ENCODE measurements at regions not wholly inside any gene's neighbourhood (a gene's known extent, or its start where the extent isn't known, plus 50 kb on each side); places are given as distances from the start of the nearest gene placed in this dataset.
A peak's percentile ranks its signal among the peaks of the same experiment; 100 is the strongest.

- Histone ChIP-seq H3K9ac (ENCODE audit: low read length) (no peak overlapping the region), H3K4me1 (ENCODE audit: control insufficient read depth, low read depth, low read length) (no peaks in the 10 kb centered on the region), H3K4ac (ENCODE audit: low read depth, low read length) (no peak overlapping the region), H2BK120ac (ENCODE audit: low read depth, low read length) (no peak overlapping the region), H2BK15ac (replicated peaks; ENCODE audit: low read depth) (no peak overlapping the region), H3K18ac (ENCODE audit: low read length) (no peak overlapping the region), H3K4me3 (ENCODE audit: low read length) (no peak overlapping the region), H3K56ac (ENCODE audit: low read length) (no peak overlapping the region), H3K27me3 (ENCODE audit: insufficient read depth, low read length, poor library complexity) (no peaks in the 10 kb centered on the region), H3K27ac (ENCODE audit: low read depth, low read length) (no peak overlapping the region), H4K5ac (ENCODE audit: low read length) (no peak overlapping the region), H4K8ac (ENCODE audit: low read depth, low read length) (no peak overlapping the region), H3K4me2 (ENCODE audit: low read length) (no peak overlapping the region), H3K79me1 (ENCODE audit: low read length) (no peaks in the 10 kb centered on the region), H3K79me2 (ENCODE audit: control insufficient read depth, insufficient read depth, low read length) (no peaks in the 10 kb centered on the region), H3K23ac (ENCODE audit: low read length) (no peak overlapping the region), H2BK5ac (ENCODE audit: low read length) (no peak overlapping the region), H3K36me3 (ENCODE audit: control insufficient read depth, insufficient read depth, low read length) (no peaks in the 10 kb centered on the region), H2AK5ac (ENCODE audit: low read length) (no peak overlapping the region)
- WGBS (ENCODE audit: extremely low coverage, insufficient coverage, low lambda C conversion rate): no CpG with 5 or more reads among the region's 1 CpG
- DNase-seq: no peak
Measured at GRCh38 chr2:180222644-180223043, 215.5 kb upstream of the CWC22 start.

GRCh38 chr2:180219491-180219890 lies 212.4 kb upstream of the CWC22 start:
- no peaks in the 10 kb centered on the region for H3K79me1 ChIP-seq (ENCODE audit: low read length)
- H3K23ac ChIP-seq (ENCODE audit: low read length): no peak overlapping the region
- H3K27me3 ChIP-seq (ENCODE audit: insufficient read depth, low read length, poor library complexity): no peaks in the 10 kb centered on the region
- H3K4me2 ChIP-seq (ENCODE audit: low read length): no peak overlapping the region
- no peak overlapping the region for H3K9ac ChIP-seq (ENCODE audit: low read length)
- H2BK15ac ChIP-seq (replicated peaks; ENCODE audit: low read depth): no peak overlapping the region
- no peak overlapping the region for H4K8ac ChIP-seq (ENCODE audit: low read depth, low read length)
- no peak overlapping the region for H2BK120ac ChIP-seq (ENCODE audit: low read depth, low read length)
- no peak overlapping the region for H2AK5ac ChIP-seq (ENCODE audit: low read length)
- WGBS (ENCODE audit: extremely low coverage, insufficient coverage, low lambda C conversion rate): no CpG with 5 or more reads among the region's 1 CpG
- H3K36me3 ChIP-seq (ENCODE audit: control insufficient read depth, insufficient read depth, low read length): no peaks in the 10 kb centered on the region
- no peak overlapping the region for H3K27ac ChIP-seq (ENCODE audit: low read depth, low read length)
- H3K4me3 ChIP-seq (ENCODE audit: low read length): no peak overlapping the region
- no peak overlapping the region for H4K5ac ChIP-seq (ENCODE audit: low read length)
- H3K4ac ChIP-seq (ENCODE audit: low read depth, low read length): no peak overlapping the region
- DNase-seq: no peak
- H3K56ac ChIP-seq (ENCODE audit: low read length): no peak overlapping the region
- no peak overlapping the region for H2BK5ac ChIP-seq (ENCODE audit: low read length)
- H3K79me2 ChIP-seq (ENCODE audit: control insufficient read depth, insufficient read depth, low read length): no peaks in the 10 kb centered on the region
- H3K18ac ChIP-seq (ENCODE audit: low read length): no peak overlapping the region
- H3K4me1 ChIP-seq (ENCODE audit: control insufficient read depth, low read depth, low read length): no peaks in the 10 kb centered on the region

DNA sequence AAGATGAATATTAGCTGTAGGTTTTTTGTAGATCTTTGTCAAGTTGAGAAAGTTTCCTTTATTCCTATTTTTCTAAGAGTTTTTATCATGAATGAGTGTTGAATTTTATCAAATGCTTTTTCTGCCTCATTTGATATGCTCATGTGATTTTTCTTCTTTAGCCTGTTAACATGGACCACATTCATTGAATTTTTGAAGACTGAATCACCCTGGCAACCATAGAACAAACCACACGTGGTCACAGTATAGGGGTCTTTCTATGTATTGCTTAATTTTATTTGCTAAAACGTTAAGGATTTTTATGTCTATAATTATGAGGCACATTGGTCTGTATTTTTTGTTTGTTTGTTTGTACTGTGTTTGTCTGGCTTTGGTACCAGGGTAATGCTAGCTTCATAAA lies 201.7 kb upstream of the CWC22 start:
- DNase-seq: peak; percentile 37
- no peak overlapping the region for H3K27ac ChIP-seq (ENCODE audit: low read depth, low read length)
- no peak overlapping the region for H2BK15ac ChIP-seq (replicated peaks; ENCODE audit: low read depth)
- no peaks in the 10 kb centered on the region for H3K4me1 ChIP-seq (ENCODE audit: control insufficient read depth, low read depth, low read length)
- H3K4me3 ChIP-seq (ENCODE audit: low read length): no peak overlapping the region
- H3K23ac ChIP-seq (ENCODE audit: low read length): no peak overlapping the region
- no peak overlapping the region for H2AK5ac ChIP-seq (ENCODE audit: low read length)
- H3K56ac ChIP-seq (ENCODE audit: low read length): no peak overlapping the region
- no peaks in the 10 kb centered on the region for H3K79me1 ChIP-seq (ENCODE audit: low read length)
- WGBS (ENCODE audit: extremely low coverage, insufficient coverage, low lambda C conversion rate): no CpG with 5 or more reads among the region's 2 CpGs
- no peaks in the 10 kb centered on the region for H3K36me3 ChIP-seq (ENCODE audit: control insufficient read depth, insufficient read depth, low read length)
- no peaks in the 10 kb centered on the region for H3K79me2 ChIP-seq (ENCODE audit: control insufficient read depth, insufficient read depth, low read length)
- H2BK5ac ChIP-seq (ENCODE audit: low read length): no peak overlapping the region
- no peak overlapping the region for H3K9ac ChIP-seq (ENCODE audit: low read length)
- H4K5ac ChIP-seq (ENCODE audit: low read length): no peak overlapping the region
- H3K18ac ChIP-seq (ENCODE audit: low read length): no peak overlapping the region
- no peaks in the 10 kb centered on the region for H3K27me3 ChIP-seq (ENCODE audit: insufficient read depth, low read length, poor library complexity)
- H3K4me2 ChIP-seq (ENCODE audit: low read length): no peak overlapping the region
- H2BK120ac ChIP-seq (ENCODE audit: low read depth, low read length): no peak overlapping the region
- H4K8ac ChIP-seq (ENCODE audit: low read depth, low read length): no peak overlapping the region
- no peak overlapping the region for H3K4ac ChIP-seq (ENCODE audit: low read depth, low read length)

DNA sequence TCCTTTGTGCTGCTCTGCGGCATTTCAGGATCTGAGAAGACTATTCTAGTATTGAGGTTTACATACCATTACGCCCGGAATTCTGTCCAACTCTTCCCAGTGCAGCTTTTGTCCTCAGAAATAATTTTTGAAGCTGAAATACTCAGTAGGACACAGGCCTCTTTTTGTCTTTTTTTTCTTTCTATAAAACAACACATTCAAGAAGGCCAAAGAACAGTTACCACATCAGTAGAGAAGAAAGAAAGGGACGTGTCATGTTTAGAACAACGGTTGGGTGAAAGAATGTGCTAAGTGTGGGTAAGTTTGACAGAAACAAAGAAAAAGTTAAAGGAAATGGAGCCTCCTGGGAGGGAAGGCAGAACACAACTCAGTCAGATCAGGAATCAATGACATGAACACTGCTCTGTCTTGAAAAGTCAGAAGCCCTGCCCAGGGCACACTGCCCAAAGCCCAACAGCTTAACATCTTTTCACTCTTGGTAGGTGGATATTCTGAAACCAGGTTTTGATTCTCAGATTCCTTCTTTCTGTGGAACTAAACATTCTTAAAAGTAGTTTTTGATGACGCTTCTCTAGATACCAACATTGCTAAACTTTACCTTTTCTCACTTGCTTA lies 198.6 kb upstream of the CWC22 start:
- no peaks in the 10 kb centered on the region for H3K4me1 ChIP-seq (ENCODE audit: control insufficient read depth, low read depth, low read length)
- H2AK5ac ChIP-seq (ENCODE audit: low read length): no peak overlapping the region
- H3K79me2 ChIP-seq (ENCODE audit: control insufficient read depth, insufficient read depth, low read length): no peaks in the 10 kb centered on the region
- DNase-seq: no peak
- H3K36me3 ChIP-seq (ENCODE audit: control insufficient read depth, insufficient read depth, low read length): no peaks in the 10 kb centered on the region
- H2BK120ac ChIP-seq (ENCODE audit: low read depth, low read length): no peak overlapping the region
- H2BK5ac ChIP-seq (ENCODE audit: low read length): no peak overlapping the region
- H3K27me3 ChIP-seq (ENCODE audit: insufficient read depth, low read length, poor library complexity): no peaks in the 10 kb centered on the region
- no peak overlapping the region for H3K9ac ChIP-seq (ENCODE audit: low read length)
- H2BK15ac ChIP-seq (replicated peaks; ENCODE audit: low read depth): no peak overlapping the region
- H3K27ac ChIP-seq (ENCODE audit: low read depth, low read length): no peak overlapping the region
- H3K23ac ChIP-seq (ENCODE audit: low read length): no peak overlapping the region
- no peak overlapping the region for H3K4ac ChIP-seq (ENCODE audit: low read depth, low read length)
- no peak overlapping the region for H3K18ac ChIP-seq (ENCODE audit: low read length)
- no CpG with 5 or more reads among the region's 6 CpGs for WGBS (ENCODE audit: extremely low coverage, insufficient coverage, low lambda C conversion rate)
- no peak overlapping the region for H4K8ac ChIP-seq (ENCODE audit: low read depth, low read length)
- H3K56ac ChIP-seq (ENCODE audit: low read length): no peak overlapping the region
- H4K5ac ChIP-seq (ENCODE audit: low read length): no peak overlapping the region
- H3K79me1 ChIP-seq (ENCODE audit: low read length): no peaks in the 10 kb centered on the region
- no peak overlapping the region for H3K4me3 ChIP-seq (ENCODE audit: low read length)
- H3K4me2 ChIP-seq (ENCODE audit: low read length): no peak overlapping the region

- H3K27ac ChIP-seq (ENCODE audit: low read depth, low read length): no peak overlapping the region
- DNase-seq: no peak
- no CpG with 5 or more reads among the region's 2 CpGs for WGBS (ENCODE audit: extremely low coverage, insufficient coverage, low lambda C conversion rate)
Measured at GRCh38 chr2:180203972-180204371, 196.9 kb upstream of the CWC22 start.

DNA sequence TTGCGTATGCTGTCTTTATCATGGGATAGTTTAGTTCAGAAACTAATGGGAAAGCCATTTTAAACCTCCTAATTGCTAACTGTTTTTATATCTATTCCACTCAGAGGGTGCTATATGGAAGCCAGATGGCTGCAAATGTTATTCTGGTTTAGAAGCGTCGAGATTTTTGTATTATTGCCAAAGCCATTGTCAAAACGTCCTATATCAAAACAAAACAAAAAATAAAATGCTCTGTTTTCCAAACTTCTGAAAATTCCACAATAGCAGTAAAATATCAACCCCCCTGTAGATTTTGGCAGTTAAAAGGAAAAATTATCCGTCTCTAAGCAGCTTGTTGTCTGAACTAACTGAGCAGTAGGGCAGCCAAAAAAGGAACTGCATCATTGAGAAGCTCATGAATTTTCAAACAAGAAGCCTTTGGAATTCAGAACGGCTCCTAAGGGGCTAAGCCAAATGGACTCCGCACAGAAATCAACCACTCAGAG lies 195.4 kb upstream of the CWC22 start:
- Histone ChIP-seq H3K4me2 (ENCODE audit: low read length) (no peak overlapping the region), H3K27ac (ENCODE audit: low read depth, low read length) (no peak overlapping the region), H3K4me3 (ENCODE audit: low read length) (no peak overlapping the region), H3K56ac (ENCODE audit: low read length) (no peak overlapping the region), H3K18ac (ENCODE audit: low read length) (peak overlapping the region; percentile 28), H2BK15ac (replicated peaks; ENCODE audit: low read depth) (no peak overlapping the region), H4K8ac (ENCODE audit: low read depth, low read length) (no peak overlapping the region), H4K5ac (ENCODE audit: low read length) (no peak overlapping the region), H2BK5ac (ENCODE audit: low read length) (no peak overlapping the region), H3K36me3 (ENCODE audit: control insufficient read depth, insufficient read depth, low read length) (no peaks in the 10 kb centered on the region), H3K4me1 (ENCODE audit: control insufficient read depth, low read depth, low read length) (no peaks in the 10 kb centered on the region), H3K79me2 (ENCODE audit: control insufficient read depth, insufficient read depth, low read length) (no peaks in the 10 kb centered on the region), H3K79me1 (ENCODE audit: low read length) (no peaks in the 10 kb centered on the region), H2BK120ac (ENCODE audit: low read depth, low read length) (no peak overlapping the region), H2AK5ac (ENCODE audit: low read length) (no peak overlapping the region), H3K4ac (ENCODE audit: low read depth, low read length) (no peak overlapping the region), H3K9ac (ENCODE audit: low read length) (no peak overlapping the region), H3K27me3 (ENCODE audit: insufficient read depth, low read length, poor library complexity) (no peaks in the 10 kb centered on the region), H3K23ac (ENCODE audit: low read length) (no peak overlapping the region)
- no peak for DNase-seq
- WGBS (ENCODE audit: extremely low coverage, insufficient coverage, low lambda C conversion rate): no CpG with 5 or more reads among the region's 7 CpGs

More at GRCh38 chr2:180203972-180204371, 196.9 kb upstream of the CWC22 start:
- Histone ChIP-seq H3K4me3 (ENCODE audit: low read length) (no peak overlapping the region), H3K9ac (ENCODE audit: low read length) (no peak overlapping the region), H2AK5ac (ENCODE audit: low read length) (no peak overlapping the region), H4K5ac (ENCODE audit: low read length) (no peak overlapping the region), H4K8ac (ENCODE audit: low read depth, low read length) (no peak overlapping the region), H3K27me3 (ENCODE audit: insufficient read depth, low read length, poor library complexity) (no peaks in the 10 kb centered on the region), H3K4me2 (ENCODE audit: low read length) (no peak overlapping the region), H3K79me2 (ENCODE audit: control insufficient read depth, insufficient read depth, low read length) (no peaks in the 10 kb centered on the region), H3K18ac (ENCODE audit: low read length) (no peak overlapping the region), H3K79me1 (ENCODE audit: low read length) (no peaks in the 10 kb centered on the region), H3K36me3 (ENCODE audit: control insufficient read depth, insufficient read depth, low read length) (no peaks in the 10 kb centered on the region), H2BK120ac (ENCODE audit: low read depth, low read length) (no peak overlapping the region), H2BK5ac (ENCODE audit: low read length) (no peak overlapping the region), H3K56ac (ENCODE audit: low read length) (no peak overlapping the region), H3K4me1 (ENCODE audit: control insufficient read depth, low read depth, low read length) (no peaks in the 10 kb centered on the region), H2BK15ac (replicated peaks; ENCODE audit: low read depth) (no peak overlapping the region), H3K23ac (ENCODE audit: low read length) (no peak overlapping the region), H3K4ac (ENCODE audit: low read depth, low read length) (no peak overlapping the region)

All from mesendoderm (in vitro differentiated cells).